HS-27A (cell line): ENCODE measurements at regions not wholly inside any gene's neighbourhood (a gene's known extent, or its start where the extent isn't known, plus 50 kb on each side); places are given as distances from the start of the nearest gene placed in this dataset.
"Not testable (repeated sequence)": the region's sequence is repeated elsewhere in the genome, so short reads cannot be mapped to it uniquely, and the experiment has no call there.

Source experiments
- DNase-seq: peaks from one replicate; pipeline ENCODE4 v3.0.0-alpha.2; 2012; ENCODE audit warnings: low read depth, missing footprints

- DNase-seq: no peak
Observed at GRCh38 chr6:82584194-82584695, 220.6 kb downstream of the TPBG start.

- DNase-seq: no peak
Observed at GRCh38 chr6:82584856-82585255, 221.2 kb downstream of the TPBG start.

GRCh38 chr6:82588020-82588419, 224.4 kb downstream of the TPBG start:
- DNase-seq: no peak

GRCh38 chr6:82588859-82589412, 225.3 kb downstream of the TPBG start:
- DNase-seq: no peak

GRCh38 chr6:82589509-82590206, 226.0 kb downstream of the TPBG start:
- DNase-seq: peak; percentile 66

- DNase-seq: no peak
Observed at GRCh38 chr6:82597201-82597600, 233.6 kb downstream of the TPBG start.

GRCh38 chr6:82602776-82603175, 239.2 kb downstream of the TPBG start:
- DNase-seq: peak; percentile 15

- no peak for DNase-seq
Observed at GRCh38 chr6:82603871-82604270, 240.3 kb downstream of the TPBG start.

GRCh38 chr6:82607998-82608725, 244.5 kb downstream of the TPBG start:
- DNase-seq: no peak

- no peak for DNase-seq
Observed at GRCh38 chr6:82608781-82609180, 245.2 kb downstream of the TPBG start.

GRCh38 chr6:82611751-82612150, 248.1 kb downstream of the TPBG start:
- no peak for DNase-seq

- no peak for DNase-seq
Observed at GRCh38 chr6:82612475-82613039, 248.9 kb downstream of the TPBG start.

GRCh38 chr6:82614518-82614917, 250.9 kb downstream of the TPBG start:
- no peak for DNase-seq

- DNase-seq: no peak
Observed at GRCh38 chr6:82616386-82617028, 252.9 kb downstream of the TPBG start.

- no peak for DNase-seq
Observed at GRCh38 chr6:82617648-82618047, 254.0 kb downstream of the TPBG start.

- DNase-seq: no peak
Observed at GRCh38 chr6:82619573-82619972, 256.0 kb downstream of the TPBG start.

GRCh38 chr6:82622461-82622860, 258.8 kb downstream of the TPBG start:
- no peak for DNase-seq

GRCh38 chr6:82624251-82624650, 260.6 kb downstream of the TPBG start:
- no peak for DNase-seq

GRCh38 chr6:82626946-82627345, 263.3 kb downstream of the TPBG start:
- DNase-seq: not testable (repeated sequence)

- no peak for DNase-seq
Observed at GRCh38 chr6:82629921-82630320, 266.3 kb downstream of the TPBG start.

- DNase-seq: no peak
Observed at GRCh38 chr6:82641677-82642076, 278.1 kb downstream of the TPBG start.

GRCh38 chr6:82645536-82646230, 282.1 kb downstream of the TPBG start:
- DNase-seq: no peak
